LNCAP (cell line): ENCODE measurements at regions not wholly inside any gene's neighbourhood (a gene's known extent, or its start where the extent isn't known, plus 50 kb on each side); places are given as distances from the start of the nearest gene placed in this dataset.

ENCODE experiments used
- TF ChIP-seq, protein P1 (sequence below): fragments of 450-650 bp; IDR thresholded peaks from 2 replicates; pipeline ENCODE4 v1.5.1; 2017; ENCODE audit warnings: mild to moderate bottlenecking

DNA sequence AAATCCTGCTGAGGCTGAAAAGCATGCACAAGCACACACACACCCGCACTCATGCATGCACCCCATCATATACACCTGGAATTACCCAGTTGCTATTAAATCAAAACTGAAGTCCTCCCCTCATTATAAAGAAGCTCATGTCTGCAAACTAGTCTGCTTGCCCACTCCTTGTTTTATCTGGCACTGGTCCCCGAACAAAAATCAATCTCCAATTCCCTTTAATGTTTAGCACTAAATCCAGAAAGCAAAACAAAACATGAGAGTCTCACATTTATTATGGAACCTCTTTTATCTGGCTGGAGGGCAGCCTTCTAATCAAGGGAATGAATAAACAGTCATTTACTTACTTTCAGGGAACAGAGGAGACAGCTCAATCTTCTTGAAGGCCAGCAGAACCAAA, 1093.4 kb upstream of the FLRT2 start:
- TF ChIP-seq, protein P1, sequence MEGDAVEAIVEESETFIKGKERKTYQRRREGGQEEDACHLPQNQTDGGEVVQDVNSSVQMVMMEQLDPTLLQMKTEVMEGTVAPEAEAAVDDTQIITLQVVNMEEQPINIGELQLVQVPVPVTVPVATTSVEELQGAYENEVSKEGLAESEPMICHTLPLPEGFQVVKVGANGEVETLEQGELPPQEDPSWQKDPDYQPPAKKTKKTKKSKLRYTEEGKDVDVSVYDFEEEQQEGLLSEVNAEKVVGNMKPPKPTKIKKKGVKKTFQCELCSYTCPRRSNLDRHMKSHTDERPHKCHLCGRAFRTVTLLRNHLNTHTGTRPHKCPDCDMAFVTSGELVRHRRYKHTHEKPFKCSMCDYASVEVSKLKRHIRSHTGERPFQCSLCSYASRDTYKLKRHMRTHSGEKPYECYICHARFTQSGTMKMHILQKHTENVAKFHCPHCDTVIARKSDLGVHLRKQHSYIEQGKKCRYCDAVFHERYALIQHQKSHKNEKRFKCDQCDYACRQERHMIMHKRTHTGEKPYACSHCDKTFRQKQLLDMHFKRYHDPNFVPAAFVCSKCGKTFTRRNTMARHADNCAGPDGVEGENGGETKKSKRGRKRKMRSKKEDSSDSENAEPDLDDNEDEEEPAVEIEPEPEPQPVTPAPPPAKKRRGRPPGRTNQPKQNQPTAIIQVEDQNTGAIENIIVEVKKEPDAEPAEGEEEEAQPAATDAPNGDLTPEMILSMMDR, result no peak

DNA sequence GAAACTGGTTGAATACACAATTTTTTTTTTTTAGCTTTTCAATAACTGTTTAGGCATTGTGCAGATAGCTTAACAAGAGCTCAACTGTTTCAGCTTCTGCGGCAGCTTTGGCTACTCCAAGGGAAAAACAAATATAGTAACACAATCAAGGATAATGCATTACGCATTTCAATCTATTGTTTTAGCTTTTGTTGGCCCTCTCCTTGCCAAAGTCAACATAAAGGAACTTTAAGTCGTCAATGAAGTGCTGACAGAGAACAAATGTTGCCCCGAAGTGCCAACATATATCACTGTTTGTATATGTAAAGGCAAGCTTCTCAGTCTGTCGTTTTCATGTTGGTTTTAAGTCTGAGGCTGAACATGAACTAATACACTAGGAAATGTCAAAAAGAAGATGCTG, 1087.4 kb upstream of the FLRT2 start:
- TF ChIP-seq, protein P1, result no peak

DNA sequence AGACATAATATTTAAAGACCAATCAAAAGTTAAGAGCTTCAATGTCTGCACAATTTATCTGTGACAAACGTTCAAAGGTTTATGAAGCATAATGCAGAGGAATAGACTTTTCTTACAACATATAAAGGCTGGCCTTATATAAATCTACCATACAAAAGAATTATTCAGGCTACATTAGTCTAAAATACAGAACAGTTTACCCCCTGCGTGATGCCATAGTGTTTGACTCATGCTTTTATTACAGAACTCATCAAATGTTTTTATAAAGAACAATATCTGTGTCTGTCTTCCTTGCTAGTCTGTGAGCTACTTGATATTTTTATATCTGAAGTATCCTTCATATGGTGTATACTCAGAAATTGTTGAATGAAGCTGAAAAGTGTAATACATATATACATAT, 1084.5 kb upstream of the FLRT2 start:
- TF ChIP-seq, protein P1, result no peak

DNA sequence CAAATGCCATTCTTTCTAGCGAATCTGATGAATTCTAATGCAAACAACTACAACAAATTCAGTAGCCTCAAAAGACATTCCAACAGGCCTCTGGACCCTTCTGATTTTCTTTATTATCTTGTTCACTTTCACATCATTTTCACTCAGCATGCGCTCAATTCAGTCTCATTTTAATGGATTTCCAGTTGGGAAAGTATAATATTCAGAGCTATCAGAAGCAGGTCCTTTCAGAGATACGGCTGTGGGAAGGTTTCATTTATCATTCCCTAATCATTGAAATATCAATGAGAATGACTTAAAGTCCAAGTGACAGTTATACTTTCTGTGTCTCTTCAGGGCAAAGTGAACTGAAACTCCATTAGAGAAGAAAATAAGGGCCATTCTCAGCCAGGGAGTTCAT, 1083.7 kb upstream of the FLRT2 start:
- TF ChIP-seq, protein P1, result no peak

DNA sequence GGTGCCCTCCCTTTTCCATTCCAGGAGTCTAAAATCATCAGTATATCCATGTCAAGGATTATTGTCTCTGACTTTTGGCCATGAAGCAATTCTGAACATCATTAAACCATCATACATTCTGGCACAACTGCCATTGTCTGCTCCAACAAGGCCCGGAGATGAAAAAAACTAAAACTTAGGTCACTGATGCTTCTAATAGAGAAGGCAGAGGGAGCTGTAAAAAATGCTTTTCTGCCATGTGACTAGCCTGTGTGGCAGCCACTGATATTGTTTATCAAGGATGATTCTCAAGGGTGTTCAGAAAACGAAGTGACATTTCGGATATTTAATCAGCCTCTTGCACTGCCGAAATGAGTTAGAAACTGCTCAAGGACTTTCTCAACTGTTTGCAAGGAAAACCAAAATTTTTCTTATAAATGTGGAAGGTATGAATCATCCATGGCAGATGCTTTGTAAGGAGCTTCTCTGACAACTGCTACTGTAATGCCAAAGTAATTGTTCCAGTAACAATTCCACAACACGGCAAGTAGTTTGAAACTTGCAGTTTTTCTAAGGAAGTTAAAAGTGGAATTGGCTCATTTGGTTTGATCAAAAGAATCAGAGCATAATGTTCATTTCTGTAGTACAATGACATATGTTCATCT, 1076.5 kb upstream of the FLRT2 start:
- TF ChIP-seq, protein P1, result no peak

DNA sequence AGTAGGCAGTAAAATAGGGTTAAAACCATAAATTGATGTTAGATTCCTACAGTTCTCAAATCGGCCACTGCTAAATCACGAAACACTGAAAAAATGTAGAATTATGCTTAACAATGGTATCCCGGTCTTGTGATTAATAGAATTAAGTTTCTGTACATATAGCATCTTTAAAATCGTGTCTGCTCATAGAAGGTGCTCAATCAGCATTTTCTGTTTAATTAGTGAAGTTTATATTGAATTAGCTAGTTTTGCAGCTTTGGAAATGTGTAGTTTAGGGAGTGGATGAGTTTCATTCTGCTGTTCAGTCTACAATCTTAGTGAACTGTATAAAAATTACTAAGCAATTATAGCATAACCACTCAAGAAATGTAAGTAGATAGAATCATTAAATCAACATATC, 1075.8 kb upstream of the FLRT2 start:
- TF ChIP-seq, protein P1, result no peak

DNA sequence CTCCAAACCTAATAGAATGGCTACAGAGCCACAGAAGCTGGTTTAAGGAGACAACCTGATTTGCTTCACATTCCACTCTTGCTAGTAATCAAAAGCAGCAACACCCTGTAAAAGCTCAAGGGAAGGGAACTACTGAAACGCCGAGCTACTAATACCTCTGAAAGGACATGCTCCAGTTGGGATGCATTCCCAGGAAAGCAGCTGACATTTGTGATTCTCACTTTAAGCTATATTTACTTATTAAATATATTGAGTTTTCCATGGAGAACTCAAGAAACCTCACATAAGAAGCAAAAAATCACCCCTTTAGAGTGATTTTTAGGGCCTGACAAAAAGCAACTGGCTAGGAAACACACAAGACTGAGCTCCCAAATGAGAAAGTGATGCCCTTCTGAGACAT, 1073.0 kb upstream of the FLRT2 start:
- TF ChIP-seq, protein P1, result no peak

DNA sequence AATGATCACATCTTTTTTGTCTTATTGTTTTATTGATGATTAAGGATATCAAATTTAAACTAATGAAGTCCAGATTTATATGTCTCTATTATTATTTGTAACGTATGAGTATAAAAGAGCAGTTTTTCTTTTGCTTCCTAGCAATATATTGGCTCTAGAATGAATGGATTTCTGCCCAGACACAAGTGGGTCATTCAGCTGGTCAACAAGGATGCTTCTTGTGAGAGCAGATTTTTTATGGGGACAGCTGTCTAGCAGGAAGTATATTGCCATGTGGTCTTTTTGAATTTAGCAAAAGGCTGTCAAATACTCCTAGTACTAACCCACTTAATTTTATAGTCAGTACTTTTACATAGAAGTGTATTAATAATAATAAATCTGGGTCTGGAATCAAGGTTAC, 1071.1 kb upstream of the FLRT2 start:
- TF ChIP-seq, protein P1, result no peak
